ENCODE measurements at regions not wholly inside any gene's neighbourhood (a gene's known extent, or its start where the extent isn't known, plus 50 kb on each side); places are given as distances from the start of the nearest gene placed in this dataset.

DNA sequence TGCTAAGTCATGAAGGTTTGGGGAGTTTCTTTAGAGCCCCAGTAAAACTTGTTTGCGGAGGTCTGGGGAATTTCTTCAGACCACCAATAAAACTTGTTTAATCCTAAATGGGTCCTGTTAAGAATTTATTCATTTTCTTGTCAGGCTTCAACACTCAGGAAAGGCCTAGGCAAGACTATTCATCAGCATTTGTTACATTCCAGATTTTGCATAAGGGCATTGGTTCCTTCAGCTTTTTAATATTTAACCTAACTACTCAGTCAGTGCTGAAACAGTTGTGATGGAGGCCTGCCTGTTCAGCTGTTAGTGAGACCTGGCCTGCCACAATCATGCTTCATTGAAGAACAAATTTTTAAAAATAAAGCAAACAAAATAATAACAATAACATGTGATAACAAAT lies 954.2 kb upstream of the SEMA6D start:
- DNase-seq, result no peak

DNA sequence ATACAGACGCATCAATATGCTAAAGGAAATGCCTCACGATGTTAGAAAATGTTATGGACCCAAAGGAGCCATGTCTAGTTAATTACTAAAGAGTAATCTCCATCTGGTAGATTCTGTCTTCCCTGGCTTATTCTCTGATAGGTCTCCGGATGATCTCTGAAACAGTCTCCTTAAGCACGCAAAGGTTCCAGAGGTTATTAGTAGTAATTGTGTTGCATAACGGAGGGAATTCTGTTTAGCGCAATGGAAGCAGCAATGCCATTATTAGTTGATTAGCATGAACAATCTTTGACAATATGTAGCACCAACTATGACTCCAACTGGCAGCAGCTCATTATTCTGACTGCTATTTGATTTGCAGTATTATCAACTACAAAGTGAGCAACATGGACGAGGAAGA lies 952.5 kb upstream of the SEMA6D start:
- no peak for DNase-seq

DNA sequence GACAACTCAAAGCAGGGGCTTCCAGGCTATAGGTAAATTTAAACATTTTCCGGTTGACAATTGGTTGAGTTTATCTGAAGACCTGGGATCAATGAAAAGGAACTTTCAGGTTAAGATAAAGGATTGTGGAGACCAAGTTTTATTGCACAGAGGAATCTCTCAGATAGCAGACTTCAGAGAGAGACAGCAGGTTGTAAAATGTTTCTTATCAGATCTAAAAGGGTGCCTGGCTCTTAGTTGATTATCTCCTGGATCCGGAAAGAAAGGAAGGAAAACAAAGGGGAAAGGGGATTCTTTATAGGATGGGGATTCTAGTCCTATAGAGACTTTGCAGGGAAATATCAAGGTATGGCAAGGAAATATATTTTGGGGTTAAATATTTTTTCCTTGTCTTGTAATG lies 951.3 kb upstream of the SEMA6D start:
- no peak for DNase-seq

DNA sequence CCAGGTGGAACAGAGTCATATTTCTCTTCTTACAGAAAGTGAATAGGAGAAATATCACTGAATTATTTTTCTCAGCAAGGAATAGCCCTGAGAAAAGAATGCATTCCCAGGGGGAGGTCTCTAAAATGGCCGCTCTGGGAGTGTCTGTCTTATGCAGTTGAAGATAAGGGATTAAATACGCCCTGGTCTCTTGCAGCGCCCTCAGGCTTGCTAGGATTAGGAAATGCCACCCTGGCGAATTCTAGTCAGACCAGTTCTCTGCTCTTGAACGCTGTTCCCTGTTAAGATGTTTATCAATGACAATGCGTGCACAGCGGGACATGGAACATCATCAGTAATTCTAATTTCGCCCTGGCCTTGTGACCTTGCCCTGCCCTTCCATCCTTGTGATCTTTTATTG lies 949.0 kb upstream of the SEMA6D start:
- DNase-seq, result no peak

DNA sequence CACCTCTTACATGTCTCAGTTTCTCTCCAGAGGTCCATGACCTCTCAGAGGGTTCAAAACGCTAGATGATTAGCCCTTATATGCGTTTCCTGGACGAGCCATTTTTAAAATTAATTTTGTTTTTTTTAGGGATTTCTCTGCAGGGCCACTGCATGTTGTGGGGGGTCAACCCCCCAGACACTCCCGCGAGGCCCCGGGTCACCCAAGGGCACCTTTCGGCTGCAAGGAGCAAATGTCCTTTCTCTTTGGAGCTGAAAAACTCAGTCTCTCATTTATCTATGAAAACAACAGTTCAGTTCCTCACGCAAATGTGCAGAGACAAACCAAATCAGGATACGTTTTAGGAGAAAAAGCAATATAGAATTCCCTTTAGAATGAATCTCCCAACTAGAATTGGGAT lies 944.3 kb upstream of the SEMA6D start:
- DNase-seq, result no peak

DNA sequence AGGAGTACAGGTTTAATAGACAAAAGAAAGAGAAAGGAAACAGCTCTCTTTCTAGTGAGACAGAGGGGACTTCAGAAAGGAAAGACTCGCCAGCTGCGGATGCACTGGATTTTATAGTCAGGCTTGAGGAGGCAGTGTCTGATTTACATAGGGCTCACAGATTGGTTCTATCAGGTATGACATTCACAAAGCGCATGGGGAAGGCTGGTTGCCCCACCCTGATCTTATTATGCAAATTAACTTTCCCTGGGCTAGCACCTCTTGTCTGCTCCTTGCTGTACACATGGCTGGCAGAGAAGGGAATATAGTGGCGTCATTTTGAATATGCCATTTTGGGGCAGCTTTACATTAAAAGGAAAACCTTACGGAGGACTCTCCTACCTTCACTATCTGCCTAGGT lies 938.4 kb upstream of the SEMA6D start:
- DNase-seq, result no peak

DNA sequence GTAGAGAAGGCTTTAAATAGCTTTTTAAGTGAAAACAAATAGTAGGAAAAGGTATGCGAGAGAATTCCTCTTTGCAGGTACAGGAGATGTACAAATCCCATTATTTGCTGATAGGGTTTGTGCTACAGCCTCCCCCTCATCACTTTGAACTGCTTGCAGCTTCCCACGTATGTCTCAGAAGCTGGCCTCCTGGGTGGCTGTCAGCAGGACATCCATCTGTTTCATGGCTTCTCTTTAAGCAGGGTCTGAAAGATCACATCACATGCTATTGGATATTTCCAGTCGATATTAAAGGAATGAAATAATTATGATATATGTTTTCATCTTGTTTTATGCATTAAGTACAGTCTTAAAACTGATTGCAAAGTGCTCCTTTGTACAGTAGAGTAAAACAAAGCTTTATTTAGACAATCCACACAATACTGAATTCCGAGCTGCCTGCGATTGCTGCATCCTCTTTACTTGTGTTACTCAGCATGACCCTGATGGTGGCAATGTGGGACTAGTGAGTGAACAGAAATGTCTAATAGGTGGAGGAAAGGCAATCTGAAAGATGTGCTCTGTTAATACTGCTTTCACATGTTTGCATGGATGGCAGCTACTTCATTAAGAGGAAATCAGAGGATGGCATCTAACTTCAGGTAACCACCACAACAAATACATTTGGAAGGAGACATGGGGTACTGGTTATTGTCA lies 930.6 kb upstream of the SEMA6D start:
- no peak for DNase-seq

DNA sequence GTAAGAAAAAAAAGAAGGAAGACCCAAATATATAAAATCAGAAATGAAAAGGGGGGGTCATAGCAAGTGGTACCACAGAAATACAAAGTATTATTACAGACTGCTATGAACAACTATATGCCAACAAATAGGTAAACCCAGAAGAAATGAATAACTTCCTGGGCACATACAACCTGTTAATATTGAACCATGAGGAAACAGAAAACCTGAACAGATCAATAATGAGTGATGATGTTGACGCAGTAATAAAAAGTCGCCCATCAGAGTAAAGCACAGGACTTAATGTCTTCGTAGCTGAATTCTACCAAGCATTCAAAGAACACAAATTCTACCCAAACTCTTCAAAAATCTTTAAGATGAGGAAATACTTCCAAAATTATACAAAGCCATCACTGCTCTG lies 921.6 kb upstream of the SEMA6D start:
- no peak for DNase-seq

DNA sequence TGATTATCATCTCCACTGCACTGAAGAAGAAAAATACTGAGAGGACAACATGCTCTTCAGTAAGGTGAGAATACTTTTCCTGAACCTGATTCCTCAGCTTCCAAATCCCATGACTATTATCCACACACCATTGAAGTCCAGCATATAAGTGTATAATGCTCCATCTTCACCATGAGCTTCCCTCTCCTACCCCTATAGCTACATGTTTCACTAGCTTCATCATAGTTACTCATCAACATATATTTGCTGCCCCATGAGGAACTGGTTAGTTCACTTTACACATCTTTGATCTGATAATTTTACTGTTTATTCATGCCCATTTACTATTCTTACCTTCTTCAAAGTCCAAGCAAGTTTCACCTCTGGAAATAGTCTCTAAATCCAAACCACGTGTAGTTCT lies 908.5 kb upstream of the SEMA6D start:
- no peak for DNase-seq

DNA sequence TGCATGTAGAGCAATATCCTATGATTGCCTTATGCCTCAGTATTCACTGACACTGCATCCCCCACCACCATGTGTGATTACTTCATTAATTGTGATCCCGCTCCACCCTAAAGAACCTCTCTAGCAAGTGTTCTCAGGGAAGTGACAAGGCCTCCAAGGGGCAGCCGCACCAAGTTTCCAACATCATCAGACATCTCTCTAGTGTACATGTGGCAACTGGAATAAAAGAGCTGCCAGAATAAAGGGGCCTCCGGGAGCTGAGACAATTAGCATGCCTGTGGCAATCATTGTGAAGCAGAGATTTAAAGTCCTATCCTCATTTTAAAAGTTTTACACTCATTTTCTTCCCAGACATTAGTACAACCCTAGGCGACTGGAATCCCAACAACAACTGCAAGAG lies 902.1 kb upstream of the SEMA6D start:
- DNase-seq, result no peak

DNA sequence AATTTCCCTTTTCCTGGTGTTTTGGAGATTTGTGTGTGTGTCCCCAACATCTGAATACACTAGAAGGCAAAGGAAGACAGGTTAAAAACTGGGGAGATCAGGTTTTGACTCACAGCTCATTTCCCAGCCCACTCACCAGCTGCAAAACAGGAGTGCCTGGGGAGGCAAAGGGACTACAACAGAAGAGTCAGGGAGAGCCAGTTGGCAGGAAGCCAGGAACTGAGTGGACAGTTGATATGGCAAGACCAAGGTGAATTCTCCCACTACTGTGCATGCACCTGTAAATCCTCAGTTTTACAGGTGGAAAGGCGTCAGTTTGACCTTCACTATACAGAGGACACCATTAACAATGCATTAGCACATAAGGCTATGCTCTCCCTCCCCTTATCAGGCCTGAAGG lies 901.5 kb upstream of the SEMA6D start:
- no peak for DNase-seq

DNA sequence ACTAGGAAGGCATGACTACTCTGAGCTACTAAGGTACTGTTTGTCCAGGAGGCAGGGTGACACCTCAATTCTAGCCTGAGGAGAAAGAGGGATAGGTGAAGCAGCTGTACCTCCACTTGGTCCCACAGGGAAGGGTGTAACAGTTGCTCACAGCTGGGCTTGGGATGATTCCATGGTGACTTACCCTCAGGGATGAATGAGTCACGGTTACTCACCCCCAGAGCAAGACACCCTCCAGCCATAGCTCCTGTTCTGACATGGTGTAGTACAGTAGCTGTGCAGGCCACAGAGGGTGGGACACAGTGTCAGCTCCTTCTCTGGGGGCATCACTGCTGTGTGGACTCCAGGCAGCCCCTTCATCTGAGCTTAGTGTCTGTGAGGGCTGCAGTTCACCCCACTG lies 868.6 kb upstream of the SEMA6D start:
- no peak for DNase-seq

DNA sequence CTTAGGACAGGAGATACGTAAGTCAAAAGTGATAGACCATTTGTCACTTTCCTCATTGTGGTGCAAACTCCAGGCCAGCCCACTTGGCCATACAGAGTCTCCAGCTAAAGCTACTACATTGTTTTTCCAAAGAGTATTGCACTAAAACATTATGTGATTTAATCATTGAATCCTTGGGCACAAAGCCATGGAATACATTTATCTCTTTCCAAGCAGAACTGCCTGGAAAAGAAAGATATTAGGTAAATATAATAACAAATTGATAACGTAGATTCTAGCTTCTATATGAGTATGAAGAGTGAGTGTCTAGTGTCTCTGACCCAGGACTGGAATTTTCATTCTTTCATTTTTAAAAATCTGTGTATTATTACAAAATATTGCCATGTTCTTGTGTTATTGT lies 863.7 kb upstream of the SEMA6D start:
- DNase-seq, result no peak

DNA sequence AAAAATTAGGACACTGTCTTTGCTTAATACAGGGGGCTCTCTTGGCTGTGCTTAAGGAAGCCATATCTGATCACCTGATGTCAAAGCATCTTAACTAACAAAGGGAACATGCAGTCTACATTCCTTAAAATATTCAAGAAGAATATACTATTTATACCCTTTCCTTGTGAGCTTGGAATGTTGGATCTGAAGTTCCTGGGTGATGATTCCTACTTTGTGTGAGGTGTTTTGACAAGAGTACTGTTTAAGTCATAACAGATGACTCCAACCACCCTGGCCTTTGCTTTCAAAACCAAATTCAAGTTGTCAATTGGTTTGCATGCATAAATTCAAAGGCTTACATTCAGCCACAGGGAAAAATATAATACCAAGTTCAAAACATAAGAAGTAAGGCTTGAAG lies 862.7 kb upstream of the SEMA6D start:
- no peak for DNase-seq

DNA sequence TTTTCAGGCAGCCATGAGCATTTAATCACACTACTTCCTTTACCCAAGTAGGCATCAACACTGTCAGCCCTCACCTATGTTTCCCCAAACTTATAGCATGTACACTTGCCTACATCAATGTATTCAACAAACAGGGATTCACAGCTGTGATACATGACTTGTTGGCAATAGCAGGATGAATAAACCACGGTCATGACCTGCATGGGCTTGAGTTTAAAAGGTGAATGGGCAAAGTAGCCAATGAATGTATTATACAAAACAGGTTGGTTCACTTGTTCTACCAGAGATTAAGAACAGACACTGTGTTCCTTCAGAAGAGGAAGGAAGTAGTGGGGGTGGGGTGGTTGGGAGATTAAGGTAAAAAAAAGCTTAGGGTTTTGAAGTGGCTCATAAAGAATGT lies 861.9 kb upstream of the SEMA6D start:
- DNase-seq, result no peak

DNA sequence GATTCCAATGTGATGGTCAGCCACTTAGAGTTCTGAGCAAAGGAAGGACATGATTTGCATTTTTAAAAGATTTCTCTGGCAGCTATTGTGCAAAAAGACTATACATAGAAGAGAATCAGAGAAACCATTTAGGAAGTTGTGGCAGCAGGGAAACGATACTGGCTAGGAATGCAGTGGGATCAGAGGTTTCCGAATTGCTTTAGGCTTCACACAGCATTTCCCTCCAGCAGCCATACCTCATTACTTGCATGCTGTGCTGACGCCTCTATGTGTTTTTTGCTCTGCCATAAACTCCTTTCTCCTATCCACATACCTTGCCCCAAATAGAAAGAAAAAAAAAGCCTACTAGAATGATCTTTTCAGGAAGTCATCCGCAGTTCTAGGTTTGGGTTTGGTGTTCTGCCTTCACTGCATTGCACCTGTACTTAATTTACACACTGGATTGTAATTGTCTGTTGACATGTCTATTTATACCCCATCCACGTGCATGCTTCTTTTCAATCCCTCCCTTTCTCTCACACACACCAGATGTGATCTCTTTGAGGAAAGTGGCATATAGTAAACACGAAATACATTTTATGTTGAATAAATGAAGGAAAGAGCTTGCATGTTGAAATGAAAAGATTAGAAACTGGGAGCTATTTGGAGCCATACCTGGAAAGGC lies 860.3 kb upstream of the SEMA6D start:
- DNase-seq, result no peak

DNA sequence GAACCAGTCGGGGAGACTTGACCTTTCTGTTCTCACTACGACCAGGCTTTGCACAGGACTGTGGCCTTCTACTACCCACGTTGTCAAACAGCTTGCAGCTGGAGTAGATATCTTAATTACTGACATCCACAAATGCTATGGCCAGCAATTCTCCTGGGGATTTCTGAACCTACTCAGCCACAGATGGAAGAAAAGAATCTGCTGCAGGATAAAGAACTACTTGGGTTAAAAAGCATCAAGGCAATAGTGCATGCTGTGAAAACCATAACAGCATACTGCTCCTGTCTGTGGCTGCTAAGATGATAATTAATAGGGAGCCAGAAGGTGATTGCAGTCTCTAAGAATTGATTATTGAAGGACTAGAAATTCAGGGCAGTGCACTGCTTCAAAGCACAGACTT lies 859.2 kb upstream of the SEMA6D start:
- no peak for DNase-seq

DNA sequence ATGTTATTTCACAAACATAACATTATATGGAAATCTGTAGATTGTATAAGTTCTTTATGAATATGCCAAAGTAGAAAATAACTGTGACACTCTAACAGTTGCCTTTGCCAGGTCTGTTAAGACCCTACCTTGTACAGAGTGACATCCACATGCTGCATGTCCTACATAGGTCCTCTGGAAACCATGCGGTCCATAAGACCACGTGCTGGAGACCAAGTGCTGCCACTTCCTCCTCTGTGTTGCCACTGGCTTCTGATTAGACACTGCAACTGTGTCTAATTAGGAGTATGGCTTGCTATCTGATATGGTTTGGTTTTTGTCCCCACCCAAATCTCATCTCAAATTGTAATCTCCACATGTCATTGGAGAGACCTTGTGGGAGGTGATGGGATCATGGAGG lies 855.5 kb upstream of the SEMA6D start:
- no peak for DNase-seq

DNA sequence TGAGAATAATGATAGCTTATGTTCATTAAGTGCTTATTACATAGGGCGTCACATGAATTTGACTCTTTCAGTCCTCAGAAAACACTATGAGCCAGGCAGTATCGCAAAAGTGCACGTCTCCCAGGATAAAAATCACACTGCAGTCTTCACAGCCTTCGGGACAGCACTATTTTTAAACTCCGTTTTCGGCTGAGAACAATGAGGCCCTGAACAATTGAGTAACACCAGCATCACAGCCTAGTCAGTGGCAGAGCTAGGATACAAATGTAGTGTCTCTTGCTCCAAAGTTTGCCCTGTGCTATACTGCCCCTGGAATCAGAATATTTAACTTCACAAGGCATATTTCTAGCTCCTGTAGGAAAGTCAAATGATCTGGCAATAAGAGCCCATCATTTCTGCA lies 852.1 kb upstream of the SEMA6D start:
- DNase-seq, result no peak

DNA sequence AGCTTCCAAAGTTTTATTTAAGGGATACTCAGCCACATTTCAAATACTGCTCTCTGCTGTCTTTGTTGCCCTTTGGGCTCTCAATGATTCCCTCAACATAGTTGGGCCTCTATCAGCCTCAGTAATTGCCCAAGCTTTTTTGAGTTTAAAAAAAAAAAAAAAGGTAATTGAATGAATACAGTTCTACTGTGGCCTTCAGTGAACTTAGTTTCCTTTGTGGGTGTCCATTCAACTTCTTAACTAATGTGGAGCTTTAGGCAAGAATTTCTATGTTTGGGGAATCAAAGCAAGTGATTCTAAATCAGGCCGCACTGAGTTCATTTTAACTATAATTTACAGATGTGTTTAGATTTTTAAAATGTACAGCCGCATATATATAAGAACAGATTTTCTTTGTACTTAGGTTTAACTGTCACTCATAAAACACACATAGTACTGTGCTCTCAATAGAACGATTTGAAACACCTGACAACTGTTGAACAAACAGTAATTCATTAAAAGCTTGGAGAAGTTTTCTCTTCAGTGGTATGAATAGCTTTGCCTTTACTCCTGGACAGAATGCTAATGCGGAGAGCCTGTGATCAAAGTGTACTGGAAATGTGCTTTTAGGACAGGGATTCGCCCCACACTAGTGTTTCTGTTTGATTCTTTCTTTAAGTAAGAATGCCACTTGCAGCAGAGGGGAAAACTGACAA lies 844.9 kb upstream of the SEMA6D start:
- DNase-seq, result no peak

DNA sequence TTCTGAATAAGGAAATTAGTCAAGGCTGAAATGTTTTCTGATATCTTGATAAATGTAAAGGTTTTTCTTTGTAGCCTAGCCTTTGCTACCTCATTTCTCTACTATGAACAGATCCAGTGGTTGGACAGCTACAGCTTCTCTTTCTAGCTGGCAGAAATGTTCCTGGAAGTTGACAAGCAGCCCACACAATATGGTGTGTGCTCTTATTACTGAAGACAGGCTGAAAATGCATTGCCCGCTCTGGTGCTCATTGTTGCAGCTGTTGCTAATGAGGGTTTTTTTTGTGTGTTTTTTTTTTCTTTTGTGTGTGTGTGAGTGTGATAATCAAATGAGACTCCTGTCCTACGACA lies 844.3 kb upstream of the SEMA6D start:
- DNase-seq, result no peak

DNA sequence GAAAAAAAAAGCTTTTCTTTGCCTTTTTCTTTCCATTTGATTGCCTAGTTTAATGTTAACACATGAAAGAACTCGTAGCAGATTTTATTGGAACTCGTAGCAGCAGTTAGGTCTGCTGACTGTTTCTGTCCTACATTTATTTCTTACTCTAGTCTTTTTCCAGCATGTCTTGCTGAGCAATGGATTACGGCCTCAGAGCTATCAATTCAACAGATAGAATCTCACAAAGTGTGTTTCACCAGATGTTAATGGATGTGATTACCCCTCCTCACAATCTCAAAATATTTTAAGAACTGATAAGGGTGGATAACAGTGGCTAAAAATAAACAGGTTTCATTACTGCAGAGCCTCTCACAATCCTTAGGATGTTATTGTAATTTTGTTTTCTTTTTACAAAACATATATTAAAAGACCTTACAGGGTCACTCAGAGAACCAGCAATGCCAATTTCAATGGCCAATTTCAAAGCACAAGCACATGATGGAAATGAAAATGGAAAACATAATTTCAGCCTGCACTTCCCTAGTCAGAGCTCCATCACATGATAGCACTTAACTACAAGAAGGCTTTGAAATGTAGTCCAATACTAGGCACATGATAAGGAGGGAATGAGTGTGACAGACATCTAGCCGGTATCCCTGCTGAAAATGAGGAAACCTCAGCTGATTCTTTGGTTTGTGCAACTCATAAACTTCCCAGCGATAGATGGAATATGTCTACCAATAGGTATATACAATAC lies 838.1 kb upstream of the SEMA6D start:
- DNase-seq, result no peak

DNA sequence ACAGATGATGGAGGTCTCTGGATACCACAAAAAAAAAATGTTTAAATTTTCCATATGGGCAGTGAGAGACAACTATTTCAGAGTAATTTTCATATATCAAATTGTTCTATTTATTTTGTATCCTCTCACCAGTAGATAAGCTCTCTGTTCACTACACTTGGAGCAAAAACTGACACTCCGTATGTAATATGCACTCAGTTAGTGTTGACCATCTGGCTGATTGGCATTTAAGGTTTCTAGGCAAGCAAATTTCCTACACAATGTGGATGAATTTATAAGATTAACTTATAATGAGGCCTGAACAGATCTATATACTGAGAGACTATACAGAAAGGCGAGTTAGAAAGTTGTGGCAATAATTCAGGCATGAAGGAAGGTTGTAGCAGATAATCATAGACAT lies 836.5 kb upstream of the SEMA6D start:
- no peak for DNase-seq

DNA sequence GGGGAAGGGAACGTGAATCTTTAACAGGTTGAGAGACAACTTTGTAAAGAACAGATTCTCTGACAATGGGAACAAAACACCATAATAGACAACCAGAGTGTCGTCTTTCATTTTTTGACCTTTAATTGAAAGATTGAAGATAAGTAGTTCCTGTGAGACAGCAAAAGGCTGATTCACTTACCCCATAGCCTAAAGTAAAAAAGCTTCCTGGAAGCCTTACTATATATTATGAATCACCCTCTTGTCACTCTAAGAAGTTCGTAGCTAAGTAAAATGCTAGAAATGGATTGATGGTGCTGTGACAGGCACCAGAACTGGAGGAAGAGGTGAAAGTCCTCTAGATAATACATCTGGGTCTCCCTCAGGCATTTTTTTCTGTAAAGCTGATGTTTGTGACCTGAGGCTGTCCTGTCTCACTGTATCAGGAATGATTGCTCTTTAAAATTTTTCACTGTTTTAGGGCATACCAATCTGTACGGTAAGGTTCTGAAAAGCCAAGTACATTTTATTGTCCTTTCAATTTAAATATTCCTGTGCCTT lies 824.6 kb upstream of the SEMA6D start:
- no peak for DNase-seq

All from GDM1 (cell line).